LoVo (cell line): ENCODE measurements at regions not wholly inside any gene's neighbourhood (a gene's known extent, or its start where the extent isn't known, plus 50 kb on each side); places are given as distances from the start of the nearest gene placed in this dataset.

Experiments
- DNase-seq: peaks from one replicate; pipeline ENCODE4 v3.0.0-alpha.2; 2016; ENCODE audit warnings: low spot score

DNA sequence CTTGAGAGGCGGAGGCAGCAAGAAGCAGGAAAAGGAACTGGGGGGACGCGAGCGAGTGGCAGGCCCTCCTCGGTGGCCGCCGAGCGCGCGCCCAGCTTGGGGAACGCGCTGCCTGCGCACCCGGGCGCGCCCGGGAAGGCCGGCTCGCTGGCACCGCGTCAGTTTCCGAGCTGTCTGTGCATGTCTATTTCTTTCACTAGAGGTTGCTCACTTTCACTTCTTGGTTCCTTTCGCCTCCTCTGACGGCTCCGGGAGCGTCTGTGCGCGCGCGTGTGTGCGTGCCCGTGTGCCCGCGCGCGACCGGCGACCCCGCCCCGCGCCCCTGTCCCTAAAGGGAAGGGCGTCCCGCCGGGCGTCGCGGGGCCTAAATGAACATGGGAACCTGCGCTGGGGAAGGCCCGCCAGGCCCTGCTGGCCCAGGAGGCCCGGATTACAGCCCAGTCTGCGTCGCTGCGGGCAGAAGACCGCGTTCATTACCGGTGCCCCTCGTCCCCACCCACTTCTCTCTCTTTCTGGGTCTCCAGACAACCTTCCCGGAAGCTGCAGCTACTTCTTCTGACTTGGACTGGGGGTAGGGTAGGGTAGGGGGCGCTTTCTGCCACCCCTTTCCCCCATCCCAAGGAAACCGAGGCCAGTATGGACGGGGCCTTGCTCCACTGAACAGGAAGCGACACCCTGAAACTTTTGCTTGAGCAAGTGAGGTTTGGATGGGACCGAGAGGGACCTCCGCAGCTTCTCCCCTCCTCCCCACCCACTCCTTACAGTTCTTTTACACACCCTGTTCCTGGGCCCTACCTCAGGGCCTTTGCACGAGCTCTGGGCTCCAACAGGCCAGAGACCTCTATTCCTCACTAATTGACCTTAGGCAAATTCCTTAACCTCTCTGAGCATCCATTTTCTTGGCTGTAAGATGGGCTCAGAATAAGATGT is 205.8 kb upstream of the IER5L start:
- DNase-seq, result peak; percentile 18

DNA sequence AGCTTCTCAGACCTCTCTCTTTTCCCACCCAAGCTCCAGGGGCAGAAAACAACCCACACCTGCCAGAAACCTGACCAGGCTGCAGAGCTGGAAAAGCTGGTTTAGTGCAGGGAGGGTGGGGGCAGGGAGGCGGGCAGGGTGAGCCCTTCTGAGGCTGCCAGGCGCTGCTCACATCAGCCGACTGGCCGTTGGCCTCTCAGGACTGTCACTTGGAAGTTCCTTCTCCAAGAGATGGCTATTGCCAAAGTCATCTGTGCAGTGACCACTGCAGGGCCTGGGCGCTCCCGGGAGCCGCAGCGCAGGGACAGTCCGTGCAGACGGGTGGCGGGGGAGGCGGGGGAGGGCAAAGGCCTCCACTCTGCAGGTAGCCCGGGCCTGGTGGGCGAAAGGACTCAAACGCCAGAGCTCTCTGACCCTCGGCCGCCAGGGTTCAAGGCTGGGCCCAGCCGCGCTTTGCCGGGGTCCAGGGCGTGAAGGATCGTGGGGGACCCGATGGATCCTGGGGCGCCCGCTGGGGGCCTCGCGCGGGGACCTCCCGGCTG is 205.0 kb upstream of the IER5L start:
- DNase-seq, result peak; percentile 54

DNA sequence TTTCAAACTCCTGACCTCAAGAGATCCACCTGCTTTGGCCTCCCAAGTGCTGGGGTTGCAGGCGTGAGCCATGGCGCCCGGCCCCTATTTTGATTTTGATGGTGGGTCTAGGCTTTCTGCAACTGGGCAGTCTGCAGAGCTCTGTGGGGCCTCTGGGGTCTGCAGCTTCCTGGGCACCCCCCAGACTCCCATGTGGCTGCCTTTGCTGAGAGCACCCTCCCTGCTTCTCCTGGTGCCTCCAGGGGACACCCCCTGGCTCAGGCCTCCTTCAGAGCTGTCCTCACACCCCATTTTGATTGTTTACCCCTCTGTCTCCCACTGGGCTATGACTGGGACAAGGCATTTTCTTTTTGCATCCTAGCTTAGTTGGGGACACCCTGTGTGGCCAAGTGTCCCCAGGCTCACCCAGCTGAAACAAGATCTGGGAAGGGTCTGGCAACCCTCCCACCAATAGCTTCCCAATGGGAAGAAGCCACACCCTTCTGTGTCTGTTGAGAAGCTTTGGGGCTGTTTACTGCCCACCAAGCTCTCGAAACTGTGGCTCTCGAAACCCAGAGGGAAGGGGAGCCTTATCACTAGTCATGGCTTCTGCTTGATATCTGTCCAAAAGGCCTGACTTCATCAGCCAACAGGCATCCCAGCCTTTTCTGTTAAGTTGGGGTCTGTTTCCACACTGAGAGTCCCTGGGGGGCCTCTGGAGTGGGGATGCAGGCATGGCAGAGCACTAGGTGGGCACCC is 204.4 kb upstream of the IER5L start:
- DNase-seq, result no peak

- DNase-seq, result no peak
Observed at GRCh38 chr9:129381481-129381957, 203.5 kb upstream of the IER5L start.

DNA sequence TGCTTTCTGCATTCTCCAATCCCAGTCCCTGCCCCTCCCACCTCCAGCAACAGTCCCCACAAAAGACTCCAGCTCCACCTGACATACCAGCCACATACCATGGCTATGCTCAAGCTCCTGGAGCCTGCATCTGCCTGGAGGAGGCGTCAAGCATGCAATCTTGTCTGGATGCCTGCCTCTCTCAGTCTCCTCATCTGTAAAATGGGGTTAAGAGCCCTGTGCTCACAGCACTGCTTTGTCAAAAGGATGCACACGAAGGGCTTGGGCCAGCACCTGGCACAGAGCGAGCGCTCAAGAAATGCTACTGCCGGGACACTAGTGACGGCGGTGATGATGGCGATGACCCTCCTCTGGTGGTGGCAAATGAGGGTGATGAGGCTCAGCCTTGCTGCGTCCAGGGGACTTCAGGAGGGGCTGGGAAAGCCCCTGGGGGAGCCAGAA is 202.9 kb upstream of the IER5L start:
- DNase-seq, result no peak

- DNase-seq, result no peak
Observed at GRCh38 chr9:129379886-129380285, 201.8 kb upstream of the IER5L start.

GRCh38 chr9:129379181-129379836 is 201.2 kb upstream of the IER5L start:
- DNase-seq, result no peak

DNA sequence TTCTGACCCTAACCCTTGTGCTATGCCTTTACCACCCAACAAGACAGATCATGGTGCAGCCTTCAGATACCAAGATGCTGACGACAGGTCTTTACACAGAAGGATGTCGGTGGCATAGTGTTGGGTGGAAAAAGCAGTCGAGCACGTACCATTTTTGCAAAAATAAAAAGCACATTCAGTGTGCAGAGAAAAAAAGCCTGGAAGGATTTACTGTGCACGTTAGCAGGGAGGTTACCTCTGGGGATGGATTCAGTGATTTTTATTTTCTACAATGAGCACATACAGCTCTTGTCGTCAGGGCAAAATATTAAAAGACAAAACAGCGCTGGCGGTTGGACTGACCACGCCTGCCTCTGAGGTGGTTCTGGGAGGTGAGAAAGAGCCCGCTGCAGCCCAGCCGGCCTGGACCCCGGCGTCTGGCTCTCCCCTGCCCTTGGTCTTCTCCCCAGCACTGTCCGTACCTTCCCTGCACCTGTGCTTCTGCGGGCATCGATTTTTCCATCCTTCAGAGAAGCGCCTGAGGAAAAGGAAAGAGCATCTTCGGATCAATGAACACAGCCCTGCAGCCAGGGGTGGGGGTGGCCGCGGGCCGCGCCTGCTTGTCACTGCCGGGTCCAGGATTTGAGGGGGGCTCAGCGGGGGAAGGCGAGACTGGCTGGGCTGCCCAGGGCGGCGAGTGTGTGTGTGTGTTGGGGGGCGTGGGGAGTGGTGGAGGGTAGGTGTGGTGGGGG is 200.0 kb upstream of the IER5L start:
- no peak for DNase-seq

DNA sequence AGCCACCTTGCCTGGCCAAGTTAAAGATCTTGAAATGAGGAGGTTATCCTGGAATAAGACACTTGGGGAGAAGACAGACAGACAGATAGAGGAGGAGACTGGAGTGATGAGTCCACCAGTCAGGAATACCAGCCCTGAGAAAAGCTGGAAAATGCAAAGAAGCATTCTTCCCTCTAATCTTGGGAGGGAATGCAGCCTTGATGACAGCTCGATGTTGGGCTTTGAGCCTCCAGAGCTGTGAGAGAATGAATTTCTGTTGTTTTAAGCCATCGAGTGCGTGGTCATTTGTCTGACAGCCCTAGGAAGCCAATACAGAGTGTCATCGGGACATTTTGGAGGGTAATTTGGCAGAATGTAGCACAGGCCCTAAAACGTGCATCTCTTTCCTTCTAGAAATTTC is 199.1 kb upstream of the IER5L start:
- no peak for DNase-seq

- DNase-seq, result no peak
Observed at GRCh38 chr9:129375845-129376244, 197.8 kb upstream of the IER5L start.

DNA sequence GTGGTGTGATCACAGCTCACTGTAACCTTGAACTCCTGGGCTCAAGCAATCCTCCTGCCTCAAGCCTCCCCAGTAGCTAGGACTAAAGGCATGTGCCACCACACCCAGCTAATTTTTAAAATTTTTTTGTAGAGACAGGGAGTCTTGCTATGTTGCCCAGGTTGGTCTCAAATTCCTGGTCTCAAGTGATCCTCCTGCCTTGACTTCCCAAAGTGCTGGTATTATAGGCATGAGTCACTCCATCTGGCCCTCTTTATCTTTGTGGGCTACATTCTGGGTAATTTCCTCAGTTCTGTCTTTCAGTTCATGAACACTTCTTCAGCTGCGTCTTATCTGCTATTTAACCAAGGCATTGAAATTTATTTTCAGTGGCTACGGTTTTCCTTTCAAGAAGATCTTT is 196.6 kb upstream of the IER5L start:
- no peak for DNase-seq

DNA sequence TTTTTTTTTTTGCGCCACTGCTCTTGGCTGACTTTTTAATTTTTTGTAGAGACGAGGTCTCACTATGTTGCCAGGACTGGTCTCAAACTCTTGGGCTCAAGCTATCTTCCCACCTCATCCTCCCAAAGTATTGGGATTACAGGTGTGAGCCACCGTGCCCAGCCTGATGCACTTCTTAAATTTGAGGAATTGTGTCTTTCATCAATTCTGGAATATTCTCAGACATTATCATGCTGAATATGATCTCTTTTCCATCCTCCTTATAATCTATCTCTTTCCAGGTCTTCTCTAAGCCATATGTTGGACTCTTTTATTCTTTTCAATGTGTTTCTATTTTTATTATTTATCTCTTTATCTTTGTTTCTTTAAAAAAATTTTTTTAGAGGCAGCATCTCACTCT is 196.2 kb upstream of the IER5L start:
- DNase-seq, result no peak

DNA sequence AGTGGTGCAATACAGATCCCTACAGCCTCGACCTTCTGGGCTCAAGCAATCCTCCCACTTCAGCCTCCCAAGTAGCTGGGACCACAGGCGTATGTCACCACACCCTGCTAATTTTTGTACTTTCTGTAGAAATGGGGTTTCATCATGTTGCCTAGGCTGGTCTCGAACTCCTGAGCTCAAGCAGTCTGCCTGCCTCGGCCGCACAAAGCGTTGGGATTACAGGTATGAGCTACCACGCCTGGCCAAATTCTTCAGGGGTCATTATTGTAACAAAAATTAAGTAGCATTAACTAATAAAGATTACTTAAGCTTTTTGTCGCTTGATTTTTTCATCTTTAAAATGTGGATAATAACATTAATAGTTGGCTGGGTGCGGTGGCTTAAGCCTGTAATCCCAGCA is 195.3 kb upstream of the IER5L start:
- DNase-seq, result no peak

GRCh38 chr9:129370770-129371169 is 192.7 kb upstream of the IER5L start:
- no peak for DNase-seq

GRCh38 chr9:129368444-129368978 is 190.4 kb upstream of the IER5L start:
- no peak for DNase-seq

GRCh38 chr9:129367287-129367686 is 189.2 kb upstream of the IER5L start:
- no peak for DNase-seq

GRCh38 chr9:129365196-129365595 is 187.1 kb upstream of the IER5L start:
- DNase-seq, result no peak

GRCh38 chr9:129363216-129363873 is 185.3 kb upstream of the IER5L start:
- DNase-seq, result no peak

- no peak for DNase-seq
Observed at GRCh38 chr9:129362287-129363000, 184.4 kb upstream of the IER5L start.

- DNase-seq, result no peak
Observed at GRCh38 chr9:129361196-129361595, 183.1 kb upstream of the IER5L start.
